NCI-H187 (cell line): ENCODE measurements at regions not wholly inside any gene's neighbourhood (a gene's known extent, or its start where the extent isn't known, plus 50 kb on each side); places are given as distances from the start of the nearest gene placed in this dataset.
"Not testable (repeated sequence)": the region's sequence is repeated elsewhere in the genome, so short reads cannot be mapped to it uniquely, and the experiment has no call there.

Source experiments
- DNase-seq, 2 experiments: peaks; one replicate each; lab custom pipeline; 2025; lab: John Stamatoyannopoulos, UW

DNA sequence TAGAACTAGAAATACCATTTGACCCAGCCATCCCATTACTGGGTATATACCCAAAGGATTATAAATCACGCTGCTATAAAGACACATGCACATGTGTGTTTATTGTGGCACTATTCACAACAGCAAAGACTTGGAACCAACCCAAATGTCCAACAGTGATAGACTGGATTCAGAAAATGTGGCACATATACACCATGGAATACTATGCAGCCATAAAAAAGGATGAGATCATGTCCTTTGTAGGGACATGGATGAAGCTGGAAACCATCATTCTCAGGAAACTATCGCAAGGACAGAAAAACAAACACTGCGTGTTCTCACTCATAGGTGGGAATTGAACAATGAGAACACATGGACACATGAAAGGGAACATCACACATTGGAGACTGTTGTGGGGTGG is 154.5 kb upstream of the INTU start:
- DNase-seq: not testable (repeated sequence)

GRCh38 chr4:127479031-127479622 is 153.6 kb upstream of the INTU start:
- no peak for DNase-seq

DNA sequence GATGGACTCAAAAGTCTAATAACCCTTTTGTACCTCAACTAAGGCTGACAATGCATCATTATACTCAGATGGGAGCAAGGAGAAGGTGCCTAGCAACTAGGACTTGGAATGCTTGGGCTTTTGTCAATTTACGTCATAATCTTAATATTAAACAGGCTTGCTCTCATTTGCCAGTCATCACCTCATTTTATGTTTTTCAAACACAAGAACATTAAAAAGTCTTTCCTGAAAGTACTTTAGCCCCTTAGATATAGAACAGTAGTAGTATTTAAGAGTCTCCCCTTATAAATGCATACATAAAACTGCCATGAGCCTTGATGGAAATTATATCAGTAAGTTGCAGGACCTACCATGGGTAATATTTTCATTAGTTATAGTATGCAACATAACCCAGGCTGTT is 150.7 kb upstream of the INTU start:
- DNase-seq: no peak

DNA sequence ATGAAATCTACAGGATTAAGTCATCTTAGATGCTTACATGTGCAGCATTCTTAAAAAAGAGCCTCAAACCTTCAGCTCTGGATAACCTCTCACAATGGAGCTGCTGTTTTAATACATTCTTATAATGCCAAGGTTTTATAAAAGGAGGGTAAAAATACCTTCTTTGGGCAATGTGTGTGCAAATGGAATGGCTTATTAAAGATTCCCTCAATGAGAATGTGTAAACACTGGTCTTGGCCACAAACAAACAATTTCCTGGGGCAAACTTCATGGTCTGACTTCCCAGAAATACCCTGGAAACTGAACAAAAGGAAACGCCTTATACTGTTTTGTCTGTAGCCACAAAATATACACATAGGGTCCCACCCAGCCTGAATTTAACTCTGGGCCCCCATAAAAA is 148.6 kb upstream of the INTU start:
- no peak for DNase-seq

GRCh38 chr4:127486248-127486647 is 146.5 kb upstream of the INTU start:
- no peak for DNase-seq

GRCh38 chr4:127491571-127491970 is 141.2 kb upstream of the INTU start:
- DNase-seq: no peak

DNA sequence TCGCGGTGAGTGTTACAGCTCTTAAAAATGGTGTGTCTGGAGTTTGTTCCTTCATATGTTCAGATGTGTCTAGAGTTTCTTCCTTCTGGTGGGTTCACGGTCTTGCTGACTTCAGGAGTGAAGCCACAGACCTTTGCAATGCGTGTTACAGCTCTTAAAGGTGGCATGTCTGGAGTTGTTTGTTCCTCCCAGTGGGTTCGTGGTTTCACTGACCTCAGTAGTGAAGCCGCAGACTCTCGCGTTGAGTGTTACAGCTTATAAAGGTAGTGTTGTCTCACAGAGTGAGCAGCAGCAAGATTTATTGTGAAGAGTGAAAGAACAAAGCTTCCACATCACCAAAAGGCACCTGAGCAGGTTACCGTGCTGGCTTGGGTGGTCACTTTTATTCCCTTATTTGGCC is 135.9 kb upstream of the INTU start:
- not testable (repeated sequence) for DNase-seq

- DNase-seq: no peak
These were observed 134.4 kb upstream of the INTU start for GRCh38 chr4:127498366-127498765.

DNA sequence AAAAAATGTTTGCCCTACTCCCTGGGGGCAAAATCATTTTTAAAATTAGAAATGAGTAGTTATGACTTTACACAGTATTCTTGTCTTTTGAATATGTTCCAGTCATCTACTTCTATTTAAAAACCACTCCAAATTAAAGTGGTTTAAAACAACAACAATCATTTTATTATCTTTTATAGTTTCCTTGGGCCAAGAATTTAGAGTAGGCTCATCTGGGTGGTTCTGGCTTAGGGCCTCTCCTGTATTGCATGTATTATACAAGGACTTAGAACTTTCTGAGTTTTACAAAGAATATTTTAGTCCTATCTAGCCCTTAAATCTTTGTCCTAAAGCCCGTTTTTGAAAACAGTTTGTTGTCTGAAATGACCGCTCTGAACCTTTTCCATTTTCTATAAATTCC is 132.5 kb upstream of the INTU start:
- no peak for DNase-seq

- DNase-seq: no peak
These were observed 131.7 kb upstream of the INTU start for GRCh38 chr4:127501103-127501502.

DNA sequence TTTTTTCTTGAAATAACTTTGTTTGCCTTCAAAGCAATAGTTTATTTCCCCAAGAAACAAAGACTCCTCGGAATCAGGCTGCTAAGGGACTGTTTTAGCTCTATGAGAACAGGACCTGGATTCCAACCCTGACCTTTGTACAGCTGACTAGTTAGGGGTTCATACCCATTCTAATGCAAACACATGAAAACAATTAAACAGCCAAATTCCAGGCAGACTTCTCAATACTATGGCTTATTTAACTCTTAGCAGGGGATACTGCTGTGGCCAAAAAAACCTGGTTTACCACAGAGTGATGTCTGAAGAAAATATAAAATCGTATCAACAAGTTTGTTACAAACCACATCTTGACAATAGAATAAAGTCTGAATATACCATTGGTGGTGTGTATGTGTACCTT is 129.6 kb upstream of the INTU start:
- no peak for DNase-seq

DNA sequence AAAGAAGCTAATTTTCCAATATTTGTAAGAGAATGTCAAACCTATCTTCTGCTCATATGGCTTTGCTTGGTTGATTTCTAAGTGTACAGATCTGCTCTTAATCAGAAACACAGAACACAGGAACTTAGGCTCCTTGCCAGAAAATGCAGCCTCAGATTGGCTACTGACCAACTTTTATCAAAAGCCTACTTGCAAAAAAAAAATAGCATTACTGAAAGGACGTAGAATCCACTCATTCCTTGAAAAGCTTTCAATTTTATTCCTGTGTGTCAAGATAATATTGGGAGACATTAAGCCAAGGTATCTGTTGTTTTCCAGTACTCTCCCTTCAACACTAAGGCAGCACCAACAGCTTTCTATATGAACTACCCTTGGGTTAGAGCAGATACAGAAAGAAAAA is 127.6 kb upstream of the INTU start:
- no peak for DNase-seq

DNA sequence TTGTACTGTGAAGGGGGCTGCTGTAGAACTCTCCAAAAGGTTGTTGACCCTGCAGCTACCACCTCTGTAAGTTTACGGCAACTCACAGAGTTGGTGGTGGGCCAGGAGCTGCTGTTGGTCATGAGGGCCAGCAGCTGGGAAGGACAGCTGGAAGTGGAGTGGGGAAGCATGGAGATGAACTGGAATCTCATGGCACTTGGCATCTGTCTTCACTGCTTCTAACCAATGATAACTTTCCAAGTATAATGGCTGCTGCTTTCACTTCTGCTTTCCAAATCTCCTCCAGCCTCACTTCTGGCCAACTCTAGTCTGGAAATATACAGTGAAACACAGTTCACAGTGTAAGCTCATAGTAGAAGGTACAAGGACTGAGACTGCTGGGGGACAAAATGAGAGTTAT is 126.5 kb upstream of the INTU start:
- DNase-seq: no peak

GRCh38 chr4:127509155-127509554 is 123.6 kb upstream of the INTU start:
- DNase-seq: no peak

DNA sequence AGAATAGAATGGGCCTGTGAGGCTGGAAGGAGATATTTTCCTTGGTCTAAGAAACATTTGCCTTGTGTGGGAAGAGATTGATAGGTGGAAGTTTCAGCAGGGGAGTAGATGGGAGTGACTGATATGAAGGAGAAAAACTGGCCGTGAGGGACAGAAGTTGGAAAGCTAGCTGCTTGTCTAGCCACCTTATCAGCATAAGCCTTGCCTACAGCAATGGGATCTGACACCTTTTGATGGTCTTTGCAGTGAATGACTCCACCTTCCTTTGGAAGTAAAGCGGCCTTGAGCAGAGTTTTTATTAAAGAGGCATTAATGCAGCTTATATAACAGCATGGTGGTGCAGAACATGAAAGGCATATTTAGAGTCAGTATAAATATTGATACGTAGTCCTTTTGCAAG is 120.1 kb upstream of the INTU start:
- DNase-seq: not testable (repeated sequence)

DNA sequence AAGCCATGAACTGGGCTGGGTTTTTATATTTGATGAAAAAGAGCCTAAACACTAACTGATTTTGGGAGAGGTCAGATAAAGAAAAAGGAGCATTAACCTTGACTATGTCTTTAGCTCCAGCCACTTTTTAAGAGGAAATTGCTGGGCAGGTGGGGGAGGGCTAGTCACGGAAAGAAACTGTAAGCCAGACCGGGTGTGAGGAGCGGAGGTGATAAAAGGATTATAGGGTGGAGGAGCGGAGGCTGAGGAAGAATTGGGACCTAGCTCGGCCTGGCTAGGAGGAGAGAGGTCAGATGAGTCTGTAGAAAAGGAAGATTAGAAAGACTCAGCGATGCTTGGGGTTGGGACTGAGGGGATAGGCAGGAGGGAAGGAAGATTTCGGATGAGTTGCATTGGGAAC is 117.5 kb upstream of the INTU start:
- DNase-seq: not testable (repeated sequence)

DNA sequence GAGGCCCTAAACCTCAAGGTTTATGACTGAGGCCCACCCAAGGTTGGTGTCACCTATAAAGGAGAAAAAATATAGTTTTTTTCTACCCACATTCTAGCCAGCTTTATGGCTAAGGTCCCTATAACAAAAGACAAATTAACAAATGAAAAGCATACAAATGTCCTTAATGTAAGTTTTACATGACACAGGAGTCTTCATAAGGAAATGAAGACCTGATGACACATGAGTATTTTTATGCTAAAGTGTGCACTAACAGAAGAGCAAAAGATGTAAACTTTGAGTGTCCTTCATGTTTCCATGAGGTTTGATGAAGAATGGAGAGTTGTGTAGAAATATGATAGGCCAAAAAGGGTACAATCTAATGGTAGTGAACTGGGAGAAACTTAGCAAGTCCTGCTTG is 114.7 kb upstream of the INTU start:
- no peak for DNase-seq

- no peak for DNase-seq
These were observed 111.3 kb upstream of the INTU start for GRCh38 chr4:127521463-127521862.

DNA sequence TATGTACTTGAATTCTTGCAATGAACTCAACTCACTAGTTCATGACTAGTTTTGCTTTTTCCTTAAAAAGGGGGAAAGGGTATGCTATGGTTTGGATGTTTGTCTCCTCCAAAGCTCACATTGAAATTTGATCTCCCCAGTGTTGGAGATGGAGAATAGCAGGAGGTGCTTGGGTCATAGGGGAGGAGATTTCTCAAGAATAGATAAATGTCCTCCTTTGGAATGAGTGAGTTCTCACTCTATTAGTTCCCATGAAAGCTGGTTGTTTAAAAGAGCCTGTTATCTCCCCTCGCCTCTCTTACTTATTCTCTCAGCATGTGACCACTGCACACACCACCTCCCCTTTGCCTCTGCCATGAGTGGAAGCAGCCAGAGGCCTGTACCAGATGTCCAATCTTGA is 109.4 kb upstream of the INTU start:
- no peak for DNase-seq

DNA sequence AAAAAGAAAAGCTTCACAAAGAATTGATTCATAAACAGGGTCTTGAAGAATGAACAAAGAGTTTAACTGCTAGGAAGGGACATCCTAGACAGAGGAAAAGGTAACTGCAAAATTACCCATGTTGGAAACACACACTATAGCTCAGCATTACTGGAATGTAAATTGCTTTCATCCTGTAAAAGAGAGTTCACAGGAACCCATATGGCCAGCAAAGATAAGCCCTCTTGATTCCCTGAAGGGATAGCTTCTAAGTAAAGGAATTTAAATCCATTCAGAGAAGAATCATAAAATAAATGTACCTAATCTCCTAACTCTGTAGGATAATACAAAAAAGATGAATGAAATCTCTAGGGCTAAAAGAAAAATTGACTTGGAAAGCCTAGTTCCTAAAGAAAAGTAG is 107.1 kb upstream of the INTU start:
- no peak for DNase-seq

DNA sequence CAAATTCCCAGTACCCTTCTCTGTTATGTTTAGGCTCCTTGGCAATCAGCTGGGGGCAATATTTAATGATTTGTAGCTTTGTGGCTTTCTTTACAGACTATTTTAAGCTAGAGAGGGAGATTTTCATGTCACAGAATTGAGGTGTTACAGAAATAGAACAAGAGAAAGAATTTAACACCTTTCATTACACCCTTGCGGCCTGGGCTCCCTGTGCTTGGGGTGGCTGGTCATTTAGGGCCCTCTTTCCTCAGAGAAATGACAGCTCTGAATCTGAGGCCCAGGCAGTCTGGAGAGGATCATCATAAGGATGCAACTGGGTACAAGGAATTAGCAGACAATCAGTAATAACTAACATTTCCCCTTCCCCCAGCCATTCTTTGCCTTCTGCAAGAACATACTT is 104.5 kb upstream of the INTU start:
- DNase-seq: no peak

- DNase-seq: not testable (repeated sequence)
These were observed 102.9 kb upstream of the INTU start for GRCh38 chr4:127529879-127530278.

- no peak for DNase-seq
These were observed 99.6 kb upstream of the INTU start for GRCh38 chr4:127533028-127533700.
